Left cardiac atrium (tissue), 4 donors: ENCODE measurements at regions not wholly inside any gene's neighbourhood (a gene's known extent, or its start where the extent isn't known, plus 50 kb on each side); places are given as distances from the start of the nearest gene placed in this dataset.
"Not testable (repeated sequence)": the region's sequence is repeated elsewhere in the genome, so short reads cannot be mapped to it uniquely, and the experiment has no call there.

ENCODE experiments used
- ATAC-seq, 2 donors: fragments of 200-7000 bp; cut with Tn5 transposase; one replicate each; pipeline ENCODE4 v1.9.1; 2020; ENCODE audit warnings: mild to moderate bottlenecking in 2 of 2, moderate library complexity in 2 of 2
- DNase-seq: peaks from one replicate; pipeline ENCODE4 v3.0.0-alpha.2; 2020
- intact Hi-C, 2 donors: fragments of 100-400 bp; cut with DNase I; formaldehyde crosslinking; loops; one replicate each; pipeline versions ENCODE4 v1.14.1 to v1.15.1; 2022 to 2023
- donor health status: DM: no; HTN: yes; CAD: no.
- donor health status: DM: no; HTN: yes; CAD: no; lungs with severe emphysema.
- donor health status: DM: yes; HTN: yes; CAD: no.
- donor health status: Dilated cardiomyopathy.

GRCh38 chr10:43920236-43920758, 271.6 kb upstream of the ZNF32 start:
- ATAC-seq, DNase-seq, intact Hi-C loops: not testable (repeated sequence)

GRCh38 chr10:43913676-43914235, 265.1 kb upstream of the ZNF32 start:
- intact Hi-C loops = no loop called here
- no peak for DNase-seq
- ATAC-seq = no peak

- DNase-seq = no peak
Measured at GRCh38 chr10:43912469-43912868, 263.8 kb upstream of the ZNF32 start.

GRCh38 chr10:43906490-43906889, 257.8 kb upstream of the ZNF32 start:
- intact Hi-C loops = loop anchor here in 1 of 2 donors (10.0 kb wide), 1 partner anchor 212 kb away; no protein-coding TSS in a partner anchor
- ATAC-seq = peak; percentile 15 to 35
- DNase-seq = no peak

More at GRCh38 chr10:43912469-43912868, 263.8 kb upstream of the ZNF32 start:
- intact Hi-C loops = no loop called here
- no peak for ATAC-seq

GRCh38 chr10:43905512-43906236, 257.0 kb upstream of the ZNF32 start:
- peak; percentile 64 for DNase-seq
- intact Hi-C loops = loop anchor here in 1 of 2 donors (10.0 kb wide), 1 partner anchor 211 kb away; no protein-coding TSS in a partner anchor
- ATAC-seq = peak; percentile 64 to 73

GRCh38 chr10:43904844-43905243, 256.2 kb upstream of the ZNF32 start:
- no peak for DNase-seq
- intact Hi-C loops = loop anchor here in 1 of 2 donors (10.0 kb wide), 1 partner anchor 210 kb away; no protein-coding TSS in a partner anchor
- ATAC-seq = peak in 1 of 2 donors; percentile 66

- no peak for DNase-seq
- no peak for ATAC-seq
Measured at GRCh38 chr10:43904301-43904700, 255.6 kb upstream of the ZNF32 start.

GRCh38 chr10:43903451-43903850, 254.8 kb upstream of the ZNF32 start:
- intact Hi-C loops = loop anchor here in 1 of 2 donors (10.0 kb wide), 1 partner anchor 209 kb away; no protein-coding TSS in a partner anchor
- ATAC-seq (no peak), DNase-seq (no peak)

More at GRCh38 chr10:43904301-43904700, 255.6 kb upstream of the ZNF32 start:
- intact Hi-C loops = loop anchor here in 1 of 2 donors (10.0 kb wide), 1 partner anchor 210 kb away; no protein-coding TSS in a partner anchor

GRCh38 chr10:43902842-43903241, 254.2 kb upstream of the ZNF32 start:
- intact Hi-C loops = loop anchor here in 1 of 2 donors (10.0 kb wide), 1 partner anchor 208 kb away; no protein-coding TSS in a partner anchor
- DNase-seq (no peak), ATAC-seq (no peak)

- ATAC-seq (no peak), DNase-seq (no peak)
- intact Hi-C loops = loop anchor here in 1 of 2 donors (10.0 kb wide), 1 partner anchor 207 kb away; no protein-coding TSS in a partner anchor
Measured at GRCh38 chr10:43901744-43902504, 253.2 kb upstream of the ZNF32 start.

- DNase-seq (no peak), ATAC-seq (no peak)
- intact Hi-C loops = loop anchor here in 1 of 2 donors (10.0 kb wide), 1 partner anchor 207 kb away; no protein-coding TSS in a partner anchor
Measured at GRCh38 chr10:43901302-43901701, 252.6 kb upstream of the ZNF32 start.

GRCh38 chr10:43900571-43900970, 251.9 kb upstream of the ZNF32 start:
- intact Hi-C loops = loop anchor here in 1 of 2 donors (10.0 kb wide), 1 partner anchor 206 kb away; no protein-coding TSS in a partner anchor

GRCh38 chr10:43899224-43899959, 250.7 kb upstream of the ZNF32 start:
- intact Hi-C loops = no loop called here
- ATAC-seq = peak in 1 of 2 donors; percentile 20
- no peak for DNase-seq

More at GRCh38 chr10:43900571-43900970, 251.9 kb upstream of the ZNF32 start:
- no peak for ATAC-seq
- no peak for DNase-seq

GRCh38 chr10:43898592-43898991, 249.9 kb upstream of the ZNF32 start:
- DNase-seq (no peak), ATAC-seq (no peak)
- intact Hi-C loops = no loop called here

GRCh38 chr10:43897765-43898419, 249.2 kb upstream of the ZNF32 start:
- no peak for ATAC-seq
- no peak for DNase-seq
- intact Hi-C loops = no loop called here

- ATAC-seq (peak; percentile 84 to 87), DNase-seq (no peak)
- intact Hi-C loops = no loop called here
Measured at GRCh38 chr10:43892062-43892770, 243.5 kb upstream of the ZNF32 start.

- ATAC-seq = no peak
- intact Hi-C loops = no loop called here
Measured at GRCh38 chr10:43891241-43891640, 242.6 kb upstream of the ZNF32 start.

More at GRCh38 chr10:43891241-43891640, 242.6 kb upstream of the ZNF32 start:
- DNase-seq = no peak
